CD4-positive, alpha-beta T cell treated with Interleukin-10 for 1 hour (primary cell): ENCODE measurements at regions not wholly inside any gene's neighbourhood (a gene's known extent, or its start where the extent isn't known, plus 50 kb on each side); places are given as distances from the start of the nearest gene placed in this dataset.
"Not testable (repeated sequence)": the region's sequence is repeated elsewhere in the genome, so short reads cannot be mapped to it uniquely, and the experiment has no call there.

Experiments used
- DNase-seq: peaks from one replicate; pipeline ENCODE4 v3.0.0-alpha.2; 2020

DNA sequence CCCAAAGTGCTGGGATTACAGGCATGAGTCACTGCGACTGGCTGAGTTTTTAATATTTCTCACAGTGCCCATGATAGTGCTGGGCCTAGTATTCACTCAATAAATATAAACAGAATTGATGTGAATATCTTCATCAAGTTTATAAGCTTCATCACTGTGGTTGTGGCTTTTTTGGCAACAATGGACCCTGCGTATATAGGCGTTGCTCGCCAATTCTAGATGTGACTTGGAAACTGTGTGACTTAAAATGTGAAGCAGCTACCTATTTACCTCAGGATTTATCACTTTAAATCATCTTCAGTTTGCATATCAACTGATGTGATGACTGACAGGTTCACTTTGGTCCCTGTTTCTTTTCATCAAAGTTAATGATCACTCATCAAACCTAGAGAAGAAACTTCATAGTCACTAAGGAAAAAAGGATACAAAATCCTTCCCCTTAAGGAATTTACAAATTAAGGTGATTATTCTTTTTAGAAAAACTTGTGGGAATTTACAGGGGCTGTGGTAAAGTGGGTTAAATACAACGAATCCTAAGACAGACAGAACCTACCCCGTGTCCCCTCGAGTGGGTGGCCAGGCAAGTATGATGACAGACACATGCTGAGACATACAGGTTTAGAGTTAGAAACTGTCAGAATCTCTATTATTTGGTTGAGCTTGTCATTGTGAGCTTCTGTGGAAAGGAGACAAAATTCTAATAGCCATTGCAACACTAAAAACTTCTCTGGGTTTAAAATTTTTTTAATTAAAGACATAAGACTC, 101.3 kb downstream of the AKAP11 start:
- DNase-seq: no peak

DNA sequence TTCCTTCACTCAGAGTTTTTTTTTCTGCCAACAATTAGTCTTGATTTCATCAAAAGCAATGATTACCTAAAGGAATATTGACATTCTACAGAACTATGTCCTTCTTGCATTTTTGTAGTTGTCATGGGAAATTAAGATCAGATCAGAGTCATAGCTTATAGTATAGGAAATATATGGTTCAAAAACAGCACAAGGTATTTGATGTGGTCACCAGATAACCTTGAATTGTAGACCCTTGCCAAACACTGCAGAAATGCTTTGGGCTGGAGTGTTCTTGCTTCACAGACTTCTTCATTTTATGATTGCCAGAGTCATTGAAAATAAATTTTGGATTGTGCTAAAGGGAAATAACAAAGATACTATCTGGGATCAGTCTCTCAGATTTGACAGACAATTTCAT, 103.7 kb downstream of the AKAP11 start:
- DNase-seq: no peak

- peak; percentile 61 for DNase-seq
Measured at GRCh38 chr13:42377640-42378382, 105.9 kb downstream of the AKAP11 start.

GRCh38 chr13:42378383-42378780, 106.4 kb downstream of the AKAP11 start:
- no peak for DNase-seq

- no peak for DNase-seq
Measured at GRCh38 chr13:42379241-42379640, 107.3 kb downstream of the AKAP11 start.

DNA sequence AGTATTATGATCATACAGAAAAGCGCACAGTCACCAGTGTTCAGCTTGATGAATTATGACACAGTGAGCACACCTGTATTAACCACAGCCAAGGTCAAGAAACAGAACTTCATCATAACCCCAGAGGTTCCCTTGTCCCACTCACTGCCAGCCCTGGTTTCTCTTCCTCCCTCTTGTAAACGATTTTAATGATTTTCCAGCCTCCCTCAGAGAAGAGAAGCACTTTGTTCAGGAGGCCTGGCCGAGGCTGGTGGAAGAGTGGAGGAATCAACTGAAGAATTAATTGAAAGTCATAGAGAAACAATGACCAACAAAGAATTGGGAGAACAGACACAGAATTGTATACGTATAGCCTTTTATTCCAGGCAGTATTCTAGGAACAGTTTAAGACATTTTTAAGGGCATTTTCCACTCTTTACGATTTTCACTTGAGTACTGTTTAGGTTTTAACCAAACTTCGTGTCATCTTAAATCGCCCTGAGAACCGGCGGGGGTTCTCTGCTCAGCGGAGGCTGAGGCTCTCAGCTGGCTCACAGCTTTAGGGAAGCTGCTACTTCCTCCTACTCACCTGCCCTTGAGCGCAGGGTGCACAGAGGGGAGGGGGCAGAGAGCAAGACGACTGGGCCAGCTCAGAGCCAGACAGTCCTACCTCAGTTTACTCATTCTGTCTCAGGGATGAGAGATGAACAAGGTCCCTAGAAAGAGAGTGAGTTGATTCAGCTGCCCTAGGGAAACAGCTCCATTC, 108.6 kb downstream of the AKAP11 start:
- no peak for DNase-seq

- DNase-seq: no peak
Measured at GRCh38 chr13:42381165-42381425, 109.1 kb downstream of the AKAP11 start.

GRCh38 chr13:42381426-42381825, 109.5 kb downstream of the AKAP11 start:
- DNase-seq: not testable (repeated sequence)

GRCh38 chr13:42383025-42383424, 111.1 kb downstream of the AKAP11 start:
- DNase-seq: no peak

DNA sequence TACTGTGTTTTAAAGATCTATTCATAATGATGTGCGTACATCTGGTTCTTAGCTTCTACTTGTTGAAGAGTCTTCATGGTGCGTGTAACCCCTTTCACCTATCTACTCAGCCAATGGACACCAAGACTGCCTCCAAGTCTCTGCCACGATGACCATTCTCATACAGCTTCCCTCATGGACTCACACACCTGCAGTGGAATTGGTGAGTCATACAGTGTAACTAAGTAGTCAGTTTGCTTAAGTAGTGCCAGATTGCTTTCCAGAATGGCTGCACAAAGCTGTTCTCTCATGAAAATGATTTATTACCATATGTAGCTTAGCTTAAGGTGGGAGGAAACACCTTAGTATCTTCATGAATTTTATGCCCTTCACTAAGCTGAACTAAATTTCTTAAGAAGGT, 112.3 kb downstream of the AKAP11 start:
- DNase-seq: no peak

DNA sequence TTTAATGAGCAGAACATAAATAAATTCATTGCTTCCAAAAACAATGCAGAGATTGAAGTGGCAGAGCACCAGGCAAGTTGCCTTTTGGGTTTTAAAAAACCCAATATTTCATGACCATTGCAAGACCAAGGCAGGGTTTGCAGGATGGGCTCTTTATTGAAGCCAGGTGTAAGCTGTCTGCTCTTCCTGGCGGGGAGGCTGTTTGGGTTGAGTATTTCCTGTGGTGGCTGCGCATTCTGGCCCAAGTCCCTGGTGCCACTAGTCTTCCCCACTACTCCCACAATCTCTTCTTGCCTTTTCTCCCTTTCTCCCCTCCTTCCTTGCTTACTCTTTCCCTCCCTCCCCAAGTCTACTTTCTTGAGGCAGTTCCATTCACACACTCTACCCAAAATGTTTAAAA, 116.4 kb downstream of the AKAP11 start:
- no peak for DNase-seq

DNA sequence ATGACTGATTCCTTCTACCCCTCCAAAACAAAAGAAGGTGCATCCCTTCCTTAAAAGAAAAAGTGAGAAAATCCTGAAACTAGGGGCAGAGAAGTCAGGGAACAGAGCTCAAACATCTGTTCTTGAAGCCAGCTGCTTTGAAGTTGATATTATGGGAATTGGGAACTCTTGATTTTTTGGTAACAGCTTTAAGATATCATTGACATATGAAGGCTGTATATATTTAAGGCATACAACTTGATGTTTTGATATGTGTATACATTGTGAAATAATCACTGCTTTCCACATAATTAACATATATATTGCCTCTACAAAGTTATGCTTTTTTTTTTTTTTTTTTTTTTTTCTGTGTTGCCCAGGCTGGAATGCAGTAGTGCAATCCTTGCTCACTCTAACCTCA, 117.1 kb downstream of the AKAP11 start:
- no peak for DNase-seq

DNA sequence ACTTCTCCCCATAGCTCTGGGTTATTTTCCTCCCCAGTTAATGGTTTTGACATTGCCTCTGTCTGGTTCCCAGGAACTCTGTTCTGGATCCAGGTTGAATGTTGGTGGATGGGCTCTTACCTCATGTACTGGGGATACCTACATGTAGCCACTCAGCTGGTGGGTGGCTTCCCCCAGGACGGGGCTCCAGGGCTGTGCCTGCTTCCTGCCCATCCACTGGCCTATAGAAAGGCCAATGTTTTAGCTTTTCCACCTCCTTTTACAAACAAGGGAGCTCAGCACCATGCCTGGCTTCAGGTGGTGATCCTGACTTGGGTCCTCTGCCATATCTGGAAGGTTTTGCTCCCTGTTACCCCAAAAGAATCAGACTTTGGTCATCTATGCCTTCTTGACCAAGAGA, 120.2 kb downstream of the AKAP11 start:
- no peak for DNase-seq

- peak; percentile 57 for DNase-seq
Measured at GRCh38 chr13:42392716-42393572, 121.0 kb downstream of the AKAP11 start.

DNA sequence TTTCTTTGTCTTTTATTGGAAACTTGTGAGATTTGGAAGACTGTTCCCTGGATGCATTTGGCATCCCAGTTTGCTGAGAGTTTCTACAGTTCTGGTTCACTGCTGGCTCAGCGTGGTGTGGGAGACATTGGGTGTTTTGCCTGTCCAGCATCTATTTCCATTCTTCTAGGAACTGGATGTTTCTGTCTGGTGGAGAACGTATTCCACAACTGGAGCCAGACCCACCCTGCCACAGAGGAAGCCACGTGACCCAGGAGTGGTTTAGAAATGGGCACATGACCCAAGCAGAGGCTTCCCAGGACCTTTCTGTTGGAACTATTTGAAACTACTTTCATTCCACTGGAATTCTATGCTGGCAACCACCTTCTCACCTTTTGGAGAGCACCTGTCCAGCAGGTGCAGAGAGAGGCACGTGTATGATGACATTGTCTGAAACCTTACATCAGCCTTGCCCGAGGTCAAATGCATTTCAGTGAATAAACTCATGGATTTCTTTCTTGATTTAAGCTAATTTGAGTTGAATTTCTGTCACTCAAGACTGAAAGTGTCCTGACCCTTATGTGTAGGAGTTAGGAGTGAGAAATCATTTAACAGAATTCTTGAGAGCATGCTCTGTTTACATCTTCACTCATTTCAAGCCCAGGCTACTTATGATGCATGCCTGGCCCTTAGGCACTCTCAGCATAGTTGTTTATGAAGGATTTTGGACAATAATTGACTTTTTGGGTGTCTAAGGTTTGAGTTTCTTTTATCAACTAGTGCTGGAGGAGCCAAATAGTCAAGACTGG, 121.8 kb downstream of the AKAP11 start:
- no peak for DNase-seq

DNA sequence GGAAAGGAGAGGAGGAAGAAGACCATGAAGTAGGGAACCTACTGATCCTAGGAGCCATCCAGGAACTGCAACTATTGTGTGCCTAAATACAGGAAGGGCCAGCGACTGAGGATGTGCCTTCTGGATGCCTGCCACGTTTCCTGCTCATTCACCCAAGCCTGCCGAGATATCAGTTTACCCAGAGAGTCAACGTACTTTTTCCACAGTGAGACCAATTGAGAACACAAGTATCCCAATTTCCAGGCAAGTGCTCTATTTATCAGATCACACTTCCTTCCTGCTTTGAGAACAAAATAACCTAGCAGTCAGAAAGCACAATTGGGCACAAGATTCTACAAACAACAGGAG, 122.4 kb downstream of the AKAP11 start:
- DNase-seq: no peak

DNA sequence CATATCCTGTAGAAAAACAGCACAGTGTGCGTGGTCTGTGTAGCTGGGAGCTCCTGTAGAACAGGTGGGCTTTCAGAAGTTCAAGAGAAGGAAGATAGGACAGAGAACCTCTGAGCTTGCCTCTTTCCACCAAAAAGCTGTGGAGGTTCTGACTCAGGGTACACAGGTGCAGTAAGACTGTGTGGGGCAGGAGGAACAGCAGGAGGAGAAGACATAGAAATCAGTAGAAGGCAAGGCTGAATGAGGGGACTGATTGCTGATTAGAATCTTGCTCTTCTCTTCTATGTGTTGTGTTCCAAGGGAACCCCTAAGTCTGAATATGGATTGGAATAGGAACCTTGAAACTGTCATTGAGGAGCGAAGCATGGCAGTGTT, 122.7 kb downstream of the AKAP11 start:
- no peak for DNase-seq

- peak; percentile 27 for DNase-seq
Measured at GRCh38 chr13:42395086-42395821, 123.3 kb downstream of the AKAP11 start.

- DNase-seq: peak; percentile 58
Measured at GRCh38 chr13:42396501-42396900, 124.5 kb downstream of the AKAP11 start.

GRCh38 chr13:42396901-42397655, 125.1 kb downstream of the AKAP11 start:
- no peak for DNase-seq

- DNase-seq: no peak
Measured at GRCh38 chr13:42398533-42398932, 126.6 kb downstream of the AKAP11 start.
